NCI-H1930 (cell line): ENCODE measurements at regions not wholly inside any gene's neighbourhood (a gene's known extent, or its start where the extent isn't known, plus 50 kb on each side); places are given as distances from the start of the nearest gene placed in this dataset.
"Not testable (repeated sequence)": the region's sequence is repeated elsewhere in the genome, so short reads cannot be mapped to it uniquely, and the experiment has no call there.

ENCODE experiments used
- DNase-seq, 2 experiments: peaks; one replicate each; lab custom pipeline; 2025; lab: John Stamatoyannopoulos, UW

GRCh38 chr5:131005963-131006684 lies 158.9 kb downstream of the HINT1 start:
- no peak for DNase-seq

- no peak for DNase-seq
Measured at GRCh38 chr5:131001507-131001906, 163.5 kb downstream of the HINT1 start.

- DNase-seq: no peak
Measured at GRCh38 chr5:131000289-131000688, 164.8 kb downstream of the HINT1 start.

GRCh38 chr5:130996720-130997119 lies 168.3 kb downstream of the HINT1 start:
- not testable (repeated sequence) for DNase-seq

DNA sequence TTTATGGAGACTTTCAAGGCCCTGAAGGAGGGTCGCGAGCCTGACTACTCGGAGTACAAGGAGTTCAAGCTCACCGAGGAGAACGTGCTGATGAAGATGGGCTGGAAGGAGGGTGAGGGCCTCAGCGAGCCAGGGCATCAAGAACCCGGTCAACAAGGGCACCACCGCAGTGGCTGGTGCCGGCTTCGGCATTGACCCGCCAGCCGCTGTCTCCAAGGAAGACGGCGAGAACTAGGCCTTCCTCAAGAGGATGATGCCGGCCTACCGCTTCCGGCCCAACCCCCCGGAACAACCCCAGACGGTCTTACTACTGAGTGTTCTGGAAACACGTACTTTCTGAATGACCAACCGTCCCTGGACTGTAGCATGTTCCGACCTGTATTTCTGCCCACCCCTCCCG lies 169.2 kb downstream of the HINT1 start:
- DNase-seq: no peak

DNA sequence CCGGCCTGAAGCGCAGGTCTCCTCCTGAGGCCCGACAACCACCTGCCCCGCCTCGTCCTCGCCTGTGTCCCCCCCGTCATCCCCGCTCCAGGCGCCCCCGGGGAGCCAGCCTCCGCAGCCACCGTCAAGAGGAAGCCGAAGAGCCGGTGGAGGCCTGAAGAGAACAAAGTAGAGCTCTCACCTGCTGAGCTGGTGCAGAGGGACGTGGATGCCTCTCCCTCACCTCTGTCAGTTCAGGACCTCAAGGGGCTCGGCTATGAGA lies 169.9 kb downstream of the HINT1 start:
- DNase-seq: no peak

DNA sequence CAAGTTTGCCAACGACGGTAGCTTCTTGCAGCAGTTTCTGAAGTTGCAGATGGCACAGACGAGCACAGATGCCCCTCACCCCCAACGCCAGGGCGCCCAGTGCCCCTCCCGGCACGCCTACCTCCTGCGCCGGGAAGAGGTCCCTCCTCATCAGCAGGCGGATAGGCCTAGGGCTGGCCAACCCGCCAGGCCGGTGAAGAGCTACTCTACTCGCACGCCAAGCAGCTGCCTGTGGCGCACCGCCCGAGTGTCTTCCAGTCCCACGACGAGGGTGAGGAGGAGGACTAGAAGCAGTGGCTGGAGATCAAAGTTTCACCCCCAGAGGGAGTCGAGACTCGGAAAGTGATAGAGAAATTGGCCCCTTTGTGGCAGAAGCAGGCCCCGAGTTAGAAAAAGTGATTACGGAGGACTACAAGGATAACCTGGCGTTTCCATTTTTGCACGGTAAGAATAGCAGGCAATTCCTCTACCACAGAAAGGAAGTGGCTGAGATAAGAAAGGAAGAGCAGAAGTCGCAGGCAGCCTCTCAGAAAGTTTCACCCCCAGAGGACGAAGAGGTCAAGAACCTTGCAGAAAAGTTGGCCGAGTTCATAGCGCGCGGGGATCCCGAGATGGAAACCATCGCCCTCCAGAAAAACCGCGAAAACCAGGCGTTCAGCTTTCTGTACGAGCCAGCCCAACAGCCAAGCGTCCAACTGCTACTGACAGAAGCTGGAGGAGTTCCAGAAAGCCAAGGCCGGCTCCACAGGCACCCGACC lies 170.4 kb downstream of the HINT1 start:
- no peak for DNase-seq

- DNase-seq: no peak
Measured at GRCh38 chr5:130992621-130993020, 172.4 kb downstream of the HINT1 start.

GRCh38 chr5:130992095-130992494 lies 173.0 kb downstream of the HINT1 start:
- no peak for DNase-seq

GRCh38 chr5:130985776-130986175 lies 179.3 kb downstream of the HINT1 start:
- DNase-seq: no peak

DNA sequence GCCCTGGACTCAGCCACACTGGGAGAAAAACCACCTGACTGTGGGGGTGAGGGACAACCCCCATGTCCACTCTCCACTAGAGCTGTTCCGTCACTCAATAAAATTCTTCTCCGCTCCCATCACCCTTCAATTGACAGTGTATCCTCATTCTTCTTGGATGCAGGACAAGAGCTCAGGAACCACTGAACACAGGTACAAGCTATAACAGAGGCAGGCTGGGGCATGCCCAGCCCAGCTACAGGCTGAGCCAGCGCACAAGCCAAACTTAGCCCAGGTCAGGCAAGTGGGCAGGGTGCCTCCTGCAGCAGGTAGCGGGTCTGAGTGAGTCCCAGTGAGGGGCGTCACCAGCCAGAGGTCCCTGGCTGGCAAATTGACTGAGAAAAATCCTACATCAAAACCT lies 183.4 kb downstream of the HINT1 start:
- no peak for DNase-seq

DNA sequence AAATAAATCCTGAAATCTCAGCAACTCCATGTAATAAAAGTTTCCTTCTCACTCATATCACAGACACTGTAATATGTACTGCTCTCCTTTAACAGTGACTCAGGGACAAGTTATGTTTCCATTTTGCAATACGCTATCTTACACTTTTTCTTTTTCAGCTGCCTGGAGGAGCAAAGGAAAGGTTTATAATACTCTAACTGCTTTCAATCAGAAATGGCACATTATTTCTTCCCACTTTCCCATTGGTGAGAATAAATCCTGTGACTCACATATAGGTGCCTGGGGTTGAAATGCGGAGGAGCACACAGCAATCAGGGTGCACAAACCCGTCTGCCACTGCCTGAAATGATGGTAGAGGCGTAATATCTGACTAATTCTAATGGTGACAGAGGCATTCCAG lies 186.6 kb downstream of the HINT1 start:
- DNase-seq: no peak

GRCh38 chr5:130976493-130976892 lies 188.6 kb downstream of the HINT1 start:
- DNase-seq: no peak

DNA sequence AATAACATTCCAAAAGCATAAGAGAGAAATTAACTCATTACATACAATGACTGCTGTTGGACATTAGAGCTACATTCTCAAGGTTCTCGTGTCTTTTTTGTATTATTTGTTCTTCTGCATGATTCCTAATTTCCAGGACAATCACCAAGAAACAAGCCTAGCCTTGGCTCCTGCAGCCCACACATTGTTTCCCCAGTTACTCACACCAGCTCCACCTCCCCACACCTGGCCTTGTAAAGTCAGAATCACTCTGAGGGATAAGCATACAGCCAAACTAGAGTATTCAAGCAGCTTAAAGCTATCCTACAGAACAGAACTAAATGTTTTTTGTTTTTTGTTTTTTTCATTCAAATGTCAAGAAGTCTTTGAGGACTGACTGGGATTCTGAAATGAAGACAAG lies 189.2 kb downstream of the HINT1 start:
- no peak for DNase-seq

GRCh38 chr5:130975299-130975698 lies 189.8 kb downstream of the HINT1 start:
- no peak for DNase-seq

DNA sequence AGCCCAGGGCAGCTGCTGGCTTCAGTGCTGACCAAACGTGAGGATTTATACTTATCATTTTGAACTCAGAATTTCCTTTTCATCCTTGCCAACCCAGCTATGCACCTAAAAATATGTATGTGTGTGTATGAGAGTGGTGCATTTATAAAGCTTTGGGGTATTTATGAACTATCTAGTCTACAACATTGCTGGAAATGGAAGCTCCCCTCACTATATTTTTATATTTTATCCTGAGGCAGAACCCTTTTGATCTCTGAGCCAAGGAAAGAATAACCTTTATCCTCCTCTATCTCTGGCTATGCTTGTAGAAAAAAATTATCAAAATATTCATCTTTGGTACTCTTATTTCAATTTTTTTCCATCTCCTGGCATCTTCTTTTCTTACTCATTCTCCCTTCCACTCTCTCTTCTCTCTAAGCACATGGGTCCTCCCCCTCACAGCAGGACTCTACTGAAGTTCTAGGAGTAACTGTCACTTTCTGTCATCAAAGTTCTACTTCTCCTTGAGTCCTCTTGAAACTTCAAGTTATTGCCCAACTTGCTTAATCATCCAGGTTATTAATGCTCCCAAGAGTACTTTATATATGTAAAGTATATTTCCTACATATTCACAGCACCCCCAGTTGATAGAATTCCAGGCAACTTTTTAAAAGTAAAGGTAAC lies 190.9 kb downstream of the HINT1 start:
- no peak for DNase-seq

- DNase-seq: no peak
Measured at GRCh38 chr5:130966990-130967525, 198.0 kb downstream of the HINT1 start.

DNA sequence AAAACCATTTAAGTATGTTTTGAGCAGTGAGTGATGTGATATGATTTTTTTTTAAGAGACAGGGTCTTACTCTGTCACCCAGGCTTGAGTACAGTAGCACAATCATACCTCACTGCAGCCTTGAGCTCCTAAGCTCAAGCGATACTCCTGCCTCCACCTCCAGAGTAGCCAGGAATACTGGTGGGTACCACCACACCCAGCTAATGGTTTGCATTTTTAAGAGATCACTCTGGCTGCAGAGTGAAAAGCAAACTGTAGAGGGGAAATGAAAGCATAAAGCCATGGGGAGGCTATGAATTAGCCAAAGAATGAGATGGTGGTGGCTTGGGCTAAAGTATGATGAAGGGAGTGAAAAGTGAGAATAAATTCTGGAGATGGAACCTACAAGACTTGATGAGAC lies 199.1 kb downstream of the HINT1 start:
- no peak for DNase-seq

DNA sequence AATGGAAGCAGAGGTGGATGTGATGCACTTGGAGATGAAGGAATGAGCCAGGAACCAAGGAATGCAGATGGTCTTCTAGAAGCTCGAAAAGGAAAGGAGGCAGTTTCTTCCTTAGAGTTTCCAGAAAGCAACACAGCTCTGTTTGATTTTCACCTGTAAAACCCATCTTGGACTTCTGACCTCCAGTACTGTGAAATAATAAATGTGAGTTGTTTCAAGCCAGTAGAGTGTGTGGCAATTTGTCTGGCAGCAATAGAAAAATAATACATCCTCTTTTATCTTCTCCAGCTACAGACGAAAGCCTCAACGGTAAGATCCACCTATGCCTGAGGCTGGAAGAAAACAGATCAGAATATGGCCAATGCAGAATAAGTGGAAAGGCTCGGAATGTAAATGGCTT lies 199.7 kb downstream of the HINT1 start:
- no peak for DNase-seq

- DNase-seq: no peak
Measured at GRCh38 chr5:130964231-130965202, 200.5 kb downstream of the HINT1 start.

DNA sequence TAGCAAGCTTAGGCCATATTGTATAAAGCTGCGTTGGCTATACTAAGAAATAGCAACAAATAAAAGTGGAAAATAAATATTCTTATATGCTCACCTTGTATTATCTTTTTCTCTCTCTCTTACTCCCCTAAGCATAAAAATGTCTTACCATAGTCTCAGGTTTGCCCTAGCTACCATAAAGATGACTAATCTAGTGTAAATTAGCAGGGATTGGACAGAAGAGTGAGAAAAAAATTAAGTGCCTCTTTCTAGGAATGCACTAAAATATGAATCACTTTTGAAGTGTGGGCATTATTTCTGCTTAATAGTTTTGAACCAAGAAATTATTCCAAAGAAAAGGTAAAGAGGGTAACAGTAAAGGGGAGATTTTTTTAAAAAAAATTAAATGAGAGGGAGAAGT lies 201.3 kb downstream of the HINT1 start:
- no peak for DNase-seq

DNA sequence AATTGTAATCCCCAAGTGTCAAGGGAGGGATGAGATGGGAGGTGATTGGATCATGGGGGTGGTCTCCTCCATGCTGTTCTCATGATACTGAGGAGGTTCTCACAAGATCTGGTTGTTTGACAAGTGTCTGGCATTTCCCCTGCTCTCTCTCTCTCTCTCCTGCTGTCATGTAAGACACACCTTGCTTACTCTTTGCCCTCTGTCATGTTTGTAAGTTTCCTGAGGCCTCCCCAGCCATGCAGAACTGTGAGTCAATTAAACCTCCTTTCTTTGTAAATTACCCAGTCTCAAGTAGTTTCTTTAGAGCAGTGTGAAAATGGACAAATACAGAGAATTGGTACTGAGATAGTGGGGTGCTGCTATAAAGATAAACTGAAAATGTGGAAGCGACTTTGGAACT lies 207.9 kb downstream of the HINT1 start:
- DNase-seq: no peak
